ENCODE measurements at regions not wholly inside any gene's neighbourhood (a gene's known extent, or its start where the extent isn't known, plus 50 kb on each side); places are given as distances from the start of the nearest gene placed in this dataset.
"Not testable (repeated sequence)": the region's sequence is repeated elsewhere in the genome, so short reads cannot be mapped to it uniquely, and the experiment has no call there.

DNA sequence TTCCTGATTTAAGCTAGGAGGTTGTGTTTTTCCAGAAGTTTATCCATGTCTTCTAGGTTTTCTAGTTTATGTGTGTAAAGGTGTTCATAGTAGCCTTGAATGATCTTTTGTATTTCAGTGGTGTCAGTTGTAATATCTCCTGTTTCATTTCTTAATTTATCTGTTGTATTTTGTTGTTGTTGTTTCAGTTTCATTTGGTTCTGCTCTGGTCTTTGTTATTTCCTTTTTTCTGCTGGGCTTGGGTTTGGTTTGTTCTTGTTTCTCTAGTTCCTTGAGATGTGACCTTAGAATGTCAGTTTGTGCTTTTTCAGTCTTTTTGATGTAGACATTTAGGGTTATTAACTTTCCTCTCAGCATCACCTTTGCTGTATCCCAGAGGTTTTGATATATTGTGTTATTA, 62.8 kb downstream of the SCP2D1 start:
- DNase-seq (ENCODE audit: low spot score); in situ Hi-C loops (cut with MboI; ENCODE audit: low sequenced_read_pairs, unreplicated experiment): not testable (repeated sequence)

DNA sequence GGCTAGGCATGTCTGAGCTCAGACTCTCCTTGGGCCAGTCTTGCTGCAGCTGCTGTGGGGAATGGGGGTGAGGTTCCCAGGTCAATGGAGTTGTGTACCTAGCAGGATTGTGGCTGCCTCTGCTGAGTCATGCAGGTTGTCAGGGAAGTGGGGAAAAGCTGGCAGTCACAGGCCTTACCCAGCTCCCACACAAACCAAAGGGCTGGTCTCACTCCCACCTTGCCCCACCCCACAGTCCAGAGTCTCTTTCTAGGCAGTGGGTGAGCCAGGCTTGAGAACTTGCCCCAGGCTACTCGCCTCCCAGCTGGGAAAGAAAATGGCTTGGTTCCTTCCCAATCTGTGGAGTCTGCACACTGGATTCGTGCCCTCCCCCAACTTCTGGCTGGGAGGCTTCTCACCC, 65.7 kb downstream of the SCP2D1 start:
- DNase-seq (ENCODE audit: low spot score), result no peak
- in situ Hi-C loops (cut with MboI; ENCODE audit: low sequenced_read_pairs, unreplicated experiment), result no loop called here
- TF ChIP-seq, protein P1, sequence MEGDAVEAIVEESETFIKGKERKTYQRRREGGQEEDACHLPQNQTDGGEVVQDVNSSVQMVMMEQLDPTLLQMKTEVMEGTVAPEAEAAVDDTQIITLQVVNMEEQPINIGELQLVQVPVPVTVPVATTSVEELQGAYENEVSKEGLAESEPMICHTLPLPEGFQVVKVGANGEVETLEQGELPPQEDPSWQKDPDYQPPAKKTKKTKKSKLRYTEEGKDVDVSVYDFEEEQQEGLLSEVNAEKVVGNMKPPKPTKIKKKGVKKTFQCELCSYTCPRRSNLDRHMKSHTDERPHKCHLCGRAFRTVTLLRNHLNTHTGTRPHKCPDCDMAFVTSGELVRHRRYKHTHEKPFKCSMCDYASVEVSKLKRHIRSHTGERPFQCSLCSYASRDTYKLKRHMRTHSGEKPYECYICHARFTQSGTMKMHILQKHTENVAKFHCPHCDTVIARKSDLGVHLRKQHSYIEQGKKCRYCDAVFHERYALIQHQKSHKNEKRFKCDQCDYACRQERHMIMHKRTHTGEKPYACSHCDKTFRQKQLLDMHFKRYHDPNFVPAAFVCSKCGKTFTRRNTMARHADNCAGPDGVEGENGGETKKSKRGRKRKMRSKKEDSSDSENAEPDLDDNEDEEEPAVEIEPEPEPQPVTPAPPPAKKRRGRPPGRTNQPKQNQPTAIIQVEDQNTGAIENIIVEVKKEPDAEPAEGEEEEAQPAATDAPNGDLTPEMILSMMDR (IDR thresholded peaks at IDR 0.05; ENCODE audit: borderline replicate concordance, control extremely low read depth, extremely low read depth, insufficient read depth, missing control alignments), result no peak

DNA sequence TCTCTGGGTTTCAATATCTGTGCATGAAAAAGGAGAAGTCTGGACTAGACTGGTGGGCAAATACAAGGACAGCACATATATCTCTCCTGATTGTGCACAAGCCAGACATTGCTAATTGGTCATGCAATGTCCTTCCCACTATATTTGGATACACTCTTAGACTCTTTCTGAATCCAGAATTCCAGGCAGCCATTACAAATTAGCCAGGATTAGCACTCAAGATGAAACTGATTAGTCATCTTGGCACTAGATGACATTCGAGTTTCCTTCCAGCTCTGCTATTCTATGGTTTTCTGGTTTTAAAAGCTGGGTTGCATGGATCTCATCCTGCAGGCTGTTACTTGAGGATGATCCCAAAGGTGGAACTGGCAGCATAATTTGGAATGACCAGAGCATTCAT, 73.2 kb downstream of the SCP2D1 start:
- in situ Hi-C loops (cut with MboI; ENCODE audit: low sequenced_read_pairs, unreplicated experiment), result no loop called here
- TF ChIP-seq, protein P1 (IDR thresholded peaks at IDR 0.05; ENCODE audit: borderline replicate concordance, control extremely low read depth, extremely low read depth, insufficient read depth, missing control alignments), result no peak
- DNase-seq (ENCODE audit: low spot score), result no peak

DNA sequence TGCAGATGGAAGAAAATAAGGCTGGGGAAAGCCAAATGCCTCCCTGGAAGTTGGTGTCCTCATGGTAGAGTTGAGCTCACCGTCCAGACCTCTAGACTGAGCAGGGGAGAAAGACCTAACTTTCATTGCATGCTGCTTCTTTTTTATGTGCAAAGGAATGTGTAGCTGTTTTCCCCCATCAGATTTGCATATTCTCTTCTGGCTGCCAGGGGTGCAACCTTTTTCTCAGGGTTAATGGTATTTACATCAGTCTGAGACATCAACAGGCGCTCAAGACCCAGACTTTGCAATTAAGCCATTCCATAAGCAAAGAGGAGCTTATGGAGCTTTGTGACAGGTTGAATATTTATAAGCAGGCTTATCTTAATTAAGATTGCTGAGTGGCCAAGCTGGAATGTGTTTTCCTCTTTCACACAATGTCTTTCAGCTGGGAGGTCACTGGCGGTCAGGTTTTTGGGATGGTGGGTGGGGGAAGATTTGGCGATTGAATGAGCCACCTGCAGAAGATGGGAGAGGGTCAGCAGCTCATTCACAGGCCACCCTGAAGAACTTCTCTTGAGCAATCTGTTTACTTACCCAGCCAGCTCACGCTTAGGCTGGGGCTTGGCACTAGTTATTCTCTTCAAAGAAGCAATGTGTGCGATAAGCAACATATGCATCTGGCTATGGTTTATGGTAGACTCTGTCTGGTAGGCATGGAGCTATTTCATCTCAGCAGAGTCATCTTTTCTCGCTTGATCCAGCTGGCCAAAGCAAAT, 88.6 kb downstream of the SCP2D1 start:
- TF ChIP-seq, protein P1 (IDR thresholded peaks at IDR 0.05; ENCODE audit: borderline replicate concordance, control extremely low read depth, extremely low read depth, insufficient read depth, missing control alignments), result no peak
- in situ Hi-C loops (cut with MboI; ENCODE audit: low sequenced_read_pairs, unreplicated experiment), result no loop called here
- DNase-seq (ENCODE audit: low spot score), result no peak

DNA sequence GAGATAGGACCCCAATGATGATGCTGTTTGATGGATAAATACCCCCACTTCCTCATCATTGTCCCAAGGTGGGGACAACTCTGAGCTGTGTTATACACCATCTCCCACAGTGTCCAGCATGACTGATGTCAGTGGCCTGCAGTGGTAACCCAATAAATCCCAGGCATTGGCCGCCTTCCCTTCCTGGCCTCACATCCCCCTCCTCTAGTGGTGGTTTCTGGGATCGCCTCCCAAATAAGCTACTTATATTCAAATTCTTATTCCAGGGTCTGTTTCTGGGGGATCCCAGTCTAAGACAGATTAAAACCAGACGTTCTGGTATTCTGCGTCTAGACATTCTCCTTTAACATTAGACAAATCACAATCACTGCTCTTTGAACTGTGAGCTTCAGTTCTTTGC, 90.6 kb downstream of the SCP2D1 start:
- in situ Hi-C loops (cut with MboI; ENCODE audit: low sequenced_read_pairs, unreplicated experiment), result no loop called here
- DNase-seq (ENCODE audit: low spot score), result no peak

DNA sequence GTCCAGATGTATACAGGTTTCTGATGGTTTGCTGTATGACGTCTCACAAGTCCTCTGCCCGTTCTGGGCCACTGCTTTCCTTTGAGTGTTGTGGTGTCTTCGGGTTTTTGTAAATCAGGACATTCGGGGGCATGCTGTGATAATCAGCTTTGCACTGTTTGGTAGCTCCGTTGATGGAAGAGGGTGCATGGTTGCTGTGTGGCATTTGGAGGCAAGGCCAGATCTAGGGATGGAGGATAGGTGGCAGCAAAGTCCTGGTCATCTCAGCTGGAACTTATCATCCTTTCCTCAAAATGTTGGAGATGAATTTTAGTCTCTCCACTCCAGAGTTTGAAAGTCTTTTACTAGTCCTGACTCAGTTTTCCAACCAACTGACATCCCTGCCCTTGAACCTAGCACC, 91.0 kb downstream of the SCP2D1 start:
- DNase-seq (ENCODE audit: low spot score), result no peak
- TF ChIP-seq, protein P1 (IDR thresholded peaks at IDR 0.05; ENCODE audit: borderline replicate concordance, control extremely low read depth, extremely low read depth, insufficient read depth, missing control alignments), result peak; percentile 21
- in situ Hi-C loops (cut with MboI; ENCODE audit: low sequenced_read_pairs, unreplicated experiment), result no loop called here

More for the DNA sequence above, 90.6 kb downstream of the SCP2D1 start:
- TF ChIP-seq, protein P1 (IDR thresholded peaks at IDR 0.05; ENCODE audit: borderline replicate concordance, control extremely low read depth, extremely low read depth, insufficient read depth, missing control alignments), result no peak

DNA sequence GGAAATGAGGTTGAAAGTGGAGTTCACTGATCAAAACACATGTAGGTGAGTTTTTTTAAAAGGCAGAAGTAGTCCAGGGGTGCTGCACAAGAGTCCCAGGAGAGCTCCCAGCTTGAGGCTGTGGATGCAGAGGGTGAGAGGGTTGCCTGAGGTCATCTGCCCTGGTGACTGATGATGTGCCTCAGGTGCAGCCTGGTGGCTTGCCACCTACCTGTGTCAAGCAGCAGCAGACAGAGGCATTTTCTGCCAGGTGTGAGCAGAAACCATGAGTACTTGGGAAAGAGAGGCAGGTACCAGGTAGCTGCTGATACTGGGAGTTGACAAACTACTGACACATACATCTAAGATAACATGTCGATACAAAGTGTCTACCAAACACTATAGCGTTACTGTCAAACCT, 92.5 kb downstream of the SCP2D1 start:
- TF ChIP-seq, protein P1 (IDR thresholded peaks at IDR 0.05; ENCODE audit: borderline replicate concordance, control extremely low read depth, extremely low read depth, insufficient read depth, missing control alignments), result no peak
- DNase-seq (ENCODE audit: low spot score), result no peak
- in situ Hi-C loops (cut with MboI; ENCODE audit: low sequenced_read_pairs, unreplicated experiment), result no loop called here
